IMR-90 (cell line): ENCODE measurements at regions not wholly inside any gene's neighbourhood (a gene's known extent, or its start where the extent isn't known, plus 50 kb on each side); places are given as distances from the start of the nearest gene placed in this dataset.

Source experiments
- ELK1 ChIP-seq: fragments of 150-350 bp; IDR thresholded peaks from 2 replicates; pipeline ENCODE4 v1.6.1; 2016; ENCODE audit warnings: low read depth, mild to moderate bottlenecking, low read length, moderate library complexity, borderline replicate concordance
- MAZ ChIP-seq: IDR thresholded peaks from 2 replicates; pipeline ENCODE4 v1.6.1; 2012; ENCODE audit warnings: low read depth, mild to moderate bottlenecking, low read length, improper control_type of control experiment, moderate library complexity, borderline replicate concordance
- POLR2A ChIP-seq: IDR thresholded peaks from 2 replicates; pipeline ENCODE4 v1.6.1; 2012; ENCODE audit warnings: mild to moderate bottlenecking, low read depth, low read length
- TF ChIP-seq, protein P1 (sequence below): conservative IDR thresholded peaks from 2 replicates; pipeline ENCODE4 v1.5.1; 2012; ENCODE audit warnings: mild to moderate bottlenecking, low read depth, low read length, improper control_type of control experiment

DNA sequence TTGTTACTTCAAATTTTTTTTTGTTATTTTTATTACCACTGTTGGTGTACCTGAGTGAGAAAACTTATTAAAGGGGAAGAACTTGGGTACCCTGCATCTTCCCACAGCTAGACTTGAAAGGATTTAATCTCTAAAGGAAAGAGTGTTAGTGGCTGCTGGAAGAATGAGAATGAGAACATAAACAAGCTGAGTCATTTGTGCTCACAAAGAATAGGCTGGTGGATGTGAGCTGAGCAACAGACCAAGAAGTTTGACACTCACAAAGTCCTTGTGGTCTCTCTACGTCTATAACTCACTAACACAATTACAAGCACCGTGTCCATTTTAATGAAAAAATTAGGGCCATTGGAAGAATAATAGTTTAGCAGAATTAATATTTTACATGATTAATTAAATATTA lies 217.6 kb upstream of the ANO5 start:
- TF ChIP-seq, protein P1, sequence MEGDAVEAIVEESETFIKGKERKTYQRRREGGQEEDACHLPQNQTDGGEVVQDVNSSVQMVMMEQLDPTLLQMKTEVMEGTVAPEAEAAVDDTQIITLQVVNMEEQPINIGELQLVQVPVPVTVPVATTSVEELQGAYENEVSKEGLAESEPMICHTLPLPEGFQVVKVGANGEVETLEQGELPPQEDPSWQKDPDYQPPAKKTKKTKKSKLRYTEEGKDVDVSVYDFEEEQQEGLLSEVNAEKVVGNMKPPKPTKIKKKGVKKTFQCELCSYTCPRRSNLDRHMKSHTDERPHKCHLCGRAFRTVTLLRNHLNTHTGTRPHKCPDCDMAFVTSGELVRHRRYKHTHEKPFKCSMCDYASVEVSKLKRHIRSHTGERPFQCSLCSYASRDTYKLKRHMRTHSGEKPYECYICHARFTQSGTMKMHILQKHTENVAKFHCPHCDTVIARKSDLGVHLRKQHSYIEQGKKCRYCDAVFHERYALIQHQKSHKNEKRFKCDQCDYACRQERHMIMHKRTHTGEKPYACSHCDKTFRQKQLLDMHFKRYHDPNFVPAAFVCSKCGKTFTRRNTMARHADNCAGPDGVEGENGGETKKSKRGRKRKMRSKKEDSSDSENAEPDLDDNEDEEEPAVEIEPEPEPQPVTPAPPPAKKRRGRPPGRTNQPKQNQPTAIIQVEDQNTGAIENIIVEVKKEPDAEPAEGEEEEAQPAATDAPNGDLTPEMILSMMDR: no peak
- TF ChIP-seq MAZ: no peak
- TF ChIP-seq ELK1: no peak
- TF ChIP-seq POLR2A: no peak
